GM12872 (cell line): ENCODE measurements at regions not wholly inside any gene's neighbourhood (a gene's known extent, or its start where the extent isn't known, plus 50 kb on each side); places are given as distances from the start of the nearest gene placed in this dataset.
A peak's percentile ranks its signal among the peaks of the same experiment; 100 is the strongest.

Experiments used
- TF ChIP-seq, protein P1 (sequence below): IDR thresholded peaks from 3 replicates; pipeline ENCODE4 v1.5.1; 2011; ENCODE audit warnings: low read depth, mild to moderate bottlenecking, low read length, moderate library complexity; ENCODE audit not compliant: insufficient read depth

DNA sequence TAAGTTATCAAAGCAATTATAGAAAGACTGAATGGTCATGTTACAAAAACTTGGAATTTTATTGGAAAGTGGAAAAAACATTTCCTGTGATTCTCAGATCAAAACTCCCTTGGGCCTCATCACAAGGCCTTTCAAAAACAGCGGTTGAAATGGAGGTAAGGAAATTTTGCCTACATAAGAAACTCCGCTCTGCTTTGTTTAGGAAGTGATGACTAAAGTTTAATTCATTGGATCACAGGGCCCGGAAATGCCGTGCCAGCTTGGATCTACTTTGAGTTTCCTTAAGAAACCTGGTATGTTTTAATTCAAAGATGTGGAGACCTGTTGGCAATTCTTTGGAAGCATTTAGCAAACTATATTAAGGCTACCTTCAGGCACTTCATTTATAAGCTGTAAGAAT is 143.9 kb upstream of the MME start:
- TF ChIP-seq, protein P1, sequence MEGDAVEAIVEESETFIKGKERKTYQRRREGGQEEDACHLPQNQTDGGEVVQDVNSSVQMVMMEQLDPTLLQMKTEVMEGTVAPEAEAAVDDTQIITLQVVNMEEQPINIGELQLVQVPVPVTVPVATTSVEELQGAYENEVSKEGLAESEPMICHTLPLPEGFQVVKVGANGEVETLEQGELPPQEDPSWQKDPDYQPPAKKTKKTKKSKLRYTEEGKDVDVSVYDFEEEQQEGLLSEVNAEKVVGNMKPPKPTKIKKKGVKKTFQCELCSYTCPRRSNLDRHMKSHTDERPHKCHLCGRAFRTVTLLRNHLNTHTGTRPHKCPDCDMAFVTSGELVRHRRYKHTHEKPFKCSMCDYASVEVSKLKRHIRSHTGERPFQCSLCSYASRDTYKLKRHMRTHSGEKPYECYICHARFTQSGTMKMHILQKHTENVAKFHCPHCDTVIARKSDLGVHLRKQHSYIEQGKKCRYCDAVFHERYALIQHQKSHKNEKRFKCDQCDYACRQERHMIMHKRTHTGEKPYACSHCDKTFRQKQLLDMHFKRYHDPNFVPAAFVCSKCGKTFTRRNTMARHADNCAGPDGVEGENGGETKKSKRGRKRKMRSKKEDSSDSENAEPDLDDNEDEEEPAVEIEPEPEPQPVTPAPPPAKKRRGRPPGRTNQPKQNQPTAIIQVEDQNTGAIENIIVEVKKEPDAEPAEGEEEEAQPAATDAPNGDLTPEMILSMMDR, result no peak

DNA sequence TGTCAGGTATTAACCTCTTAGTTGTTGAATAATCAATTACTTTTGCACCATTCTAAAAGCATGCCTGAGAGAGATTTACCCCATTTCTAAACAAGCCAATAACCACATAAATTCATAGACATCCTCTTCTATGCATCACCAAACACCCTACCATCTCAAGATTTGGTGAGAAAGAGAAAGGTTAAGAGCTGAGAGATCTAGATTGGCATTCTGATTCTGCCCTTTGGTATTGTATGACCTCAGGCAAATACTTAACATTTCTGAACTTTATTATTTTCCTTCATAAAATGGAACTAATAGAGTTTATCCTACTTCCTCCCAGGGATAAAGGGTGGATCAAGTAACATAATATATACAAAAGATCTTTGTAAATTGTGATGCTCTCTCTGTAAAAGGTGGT is 146.5 kb upstream of the MME start:
- TF ChIP-seq, protein P1, result no peak

DNA sequence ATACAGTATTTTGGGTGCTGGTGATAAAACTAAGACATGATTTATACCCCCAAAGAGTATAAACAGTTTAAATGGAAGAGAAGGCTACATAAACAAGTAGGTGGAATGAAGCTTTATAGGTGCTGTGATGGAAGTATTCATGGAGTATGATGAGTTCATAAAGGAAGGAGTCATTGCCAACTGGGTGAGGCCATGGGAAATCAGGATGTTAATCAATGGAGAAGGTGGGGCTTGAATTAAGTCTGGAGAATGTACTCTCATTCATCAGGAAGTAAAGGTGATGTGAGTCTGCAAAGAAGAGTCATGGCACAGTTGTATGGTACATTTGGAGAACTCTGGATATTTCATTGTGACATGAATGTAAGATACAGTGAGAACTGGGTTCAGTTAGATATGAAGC is 147.5 kb upstream of the MME start:
- TF ChIP-seq, protein P1, result no peak

DNA sequence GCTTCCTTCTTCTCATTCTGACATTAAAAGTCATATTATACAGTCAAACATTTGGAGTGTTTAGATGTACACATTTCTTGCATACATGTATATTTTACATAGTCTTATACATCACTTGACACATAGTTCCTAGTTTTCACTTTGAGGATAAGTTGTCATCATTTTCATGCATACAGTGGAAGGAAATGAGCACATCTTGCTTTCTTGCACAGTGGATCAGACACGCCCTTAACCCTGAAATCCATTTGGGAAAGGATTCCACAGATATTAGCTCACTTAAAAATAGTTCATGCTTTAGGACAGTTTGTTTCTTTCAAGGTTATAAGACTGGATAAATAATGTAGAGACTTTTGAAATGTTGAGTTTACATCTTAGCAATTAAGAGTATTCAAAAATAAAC is 148.6 kb upstream of the MME start:
- TF ChIP-seq, protein P1, result no peak

DNA sequence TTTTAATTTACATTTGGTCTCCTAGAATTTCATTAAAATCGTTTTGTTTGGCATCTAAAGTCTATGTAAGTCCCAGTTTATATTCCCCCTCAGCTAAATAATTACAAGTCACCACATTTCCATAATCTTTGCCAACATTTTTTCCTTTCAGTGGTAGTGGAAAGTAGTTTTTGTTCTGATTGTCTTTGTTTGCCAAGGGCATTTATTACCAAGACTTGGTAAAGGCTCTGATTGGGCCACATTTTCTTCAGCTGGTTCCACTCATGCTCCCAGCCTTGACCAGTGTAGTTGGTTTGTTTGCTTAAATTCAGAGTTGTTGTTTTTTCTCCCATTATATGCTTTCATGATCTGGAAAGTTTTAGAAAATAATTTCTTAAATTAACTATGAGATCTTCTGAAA is 153.4 kb upstream of the MME start:
- TF ChIP-seq, protein P1, result no peak

GRCh38 chr3:154921351-154921750 is 158.8 kb upstream of the MME start:
- TF ChIP-seq, protein P1, result no peak

- TF ChIP-seq, protein P1, result no peak
Measured at GRCh38 chr3:154919226-154919625, 160.9 kb upstream of the MME start.

GRCh38 chr3:154904328-154904727 is 175.8 kb upstream of the MME start:
- TF ChIP-seq, protein P1, result 0 out of 3 replicates have a peak, but pooled peaks have one; percentile 19
